GM23338 (cell line): ENCODE measurements at regions not wholly inside any gene's neighbourhood (a gene's known extent, or its start where the extent isn't known, plus 50 kb on each side); places are given as distances from the start of the nearest gene placed in this dataset.

Source experiments
- CTCF ChIP-seq, 2 experiments: fragments of 200-600 bp in 1 of 2; sonication (generic) in 1 of 2; conservative IDR thresholded peaks; 2 replicates each; pipeline versions ENCODE4 v1.5.1 to v1.6.1; 2016 to 2017; ENCODE audit warnings: antibody characterized with exemption in 2 of 2, low read depth in 2 of 2, mild to moderate bottlenecking in 2 of 2, moderate library complexity in 1 of 2
- EZH2 ChIP-seq: fragments of 200-600 bp; sonication (generic); IDR thresholded peaks from one replicate; pipeline ENCODE4 v1.8.0; 2017; ENCODE audit warnings: antibody characterized with exemption, mild to moderate bottlenecking, low read depth; ENCODE audit not compliant: unreplicated experiment

GRCh38 chr6:9139746-9140145, 704.4 kb upstream of the SLC35B3 start:
- no peak for TF ChIP-seq EZH2
- TF ChIP-seq CTCF (conservative IDR thresholded peaks at IDR 0.05; ENCODE audit: low read depth in 2 of 2): no peak
